ENCODE measurements at regions not wholly inside any gene's neighbourhood (a gene's known extent, or its start where the extent isn't known, plus 50 kb on each side); places are given as distances from the start of the nearest gene placed in this dataset.
"Not testable (repeated sequence)": the region's sequence is repeated elsewhere in the genome, so short reads cannot be mapped to it uniquely, and the experiment has no call there.

DNA sequence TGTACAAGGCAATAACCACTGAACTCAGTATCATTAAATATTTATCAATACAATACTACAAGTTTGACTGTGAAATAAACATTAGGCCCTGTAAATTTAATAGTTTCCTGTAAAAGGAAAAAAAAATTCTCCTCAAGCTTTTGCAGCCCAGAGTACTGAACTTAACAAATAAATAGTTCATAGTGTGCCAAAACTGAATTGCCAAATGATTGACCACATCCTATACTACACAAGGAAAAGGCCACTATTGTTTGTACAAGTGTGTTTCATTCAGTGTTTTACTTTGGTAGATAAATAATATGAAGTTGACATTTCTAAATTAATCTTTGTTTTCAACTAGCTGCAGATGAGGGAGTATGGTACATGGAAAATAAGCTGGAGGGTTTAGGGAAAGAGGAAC, 379.6 kb downstream of the FLRT2 start:
- no peak for DNase-seq

- no peak for DNase-seq
Observed at GRCh38 chr14:85907536-85907935, 377.6 kb downstream of the FLRT2 start.

GRCh38 chr14:85897808-85898207, 367.9 kb downstream of the FLRT2 start:
- no peak for DNase-seq

- no peak for DNase-seq
Observed at GRCh38 chr14:85895603-85896002, 365.7 kb downstream of the FLRT2 start.

GRCh38 chr14:85892251-85892650, 362.3 kb downstream of the FLRT2 start:
- no peak for DNase-seq

- no peak for DNase-seq
Observed at GRCh38 chr14:85883966-85884365, 354.0 kb downstream of the FLRT2 start.

GRCh38 chr14:85883101-85883500, 353.2 kb downstream of the FLRT2 start:
- no peak for DNase-seq

DNA sequence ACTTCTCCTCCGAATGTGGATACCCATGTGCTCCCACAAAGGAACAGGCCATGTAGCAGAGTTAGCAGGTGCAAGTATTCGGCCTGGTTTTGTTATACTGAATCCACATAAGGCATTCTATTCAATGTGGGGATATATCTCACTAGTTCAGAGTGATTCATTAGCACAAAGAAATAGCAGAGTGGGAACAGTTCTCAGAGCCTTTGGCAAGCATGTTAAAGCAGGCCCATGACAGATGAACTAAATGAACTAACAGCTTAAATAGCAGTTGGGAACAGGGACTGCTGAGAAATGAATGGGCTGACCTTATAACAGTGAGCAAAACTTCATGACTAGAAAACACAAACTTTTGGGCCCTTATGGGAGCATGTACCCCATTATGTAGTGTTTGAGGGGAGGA, 352.0 kb downstream of the FLRT2 start:
- DNase-seq = no peak

DNA sequence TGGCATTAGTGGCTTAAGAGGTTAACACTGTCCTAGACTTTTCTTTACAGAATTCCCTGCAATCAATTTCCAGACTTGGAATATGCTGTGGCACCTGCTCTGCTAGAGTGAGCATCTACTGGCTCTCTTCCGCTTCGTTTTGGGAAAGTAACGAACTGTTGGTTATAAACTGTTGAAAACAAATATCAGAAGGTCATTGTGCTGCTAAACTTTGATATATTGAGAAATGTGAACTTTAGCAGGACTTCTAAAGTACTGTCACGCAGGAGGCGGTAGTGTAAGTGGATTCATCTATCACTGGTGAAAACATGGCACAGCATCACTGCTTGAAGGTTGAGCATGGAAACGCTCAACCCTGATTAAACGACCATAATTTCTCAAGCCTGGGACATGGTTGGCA, 348.9 kb downstream of the FLRT2 start:
- no peak for DNase-seq

GRCh38 chr14:85873006-85873405, 343.1 kb downstream of the FLRT2 start:
- DNase-seq = no peak

- DNase-seq = no peak
Observed at GRCh38 chr14:85867450-85867849, 337.5 kb downstream of the FLRT2 start.

DNA sequence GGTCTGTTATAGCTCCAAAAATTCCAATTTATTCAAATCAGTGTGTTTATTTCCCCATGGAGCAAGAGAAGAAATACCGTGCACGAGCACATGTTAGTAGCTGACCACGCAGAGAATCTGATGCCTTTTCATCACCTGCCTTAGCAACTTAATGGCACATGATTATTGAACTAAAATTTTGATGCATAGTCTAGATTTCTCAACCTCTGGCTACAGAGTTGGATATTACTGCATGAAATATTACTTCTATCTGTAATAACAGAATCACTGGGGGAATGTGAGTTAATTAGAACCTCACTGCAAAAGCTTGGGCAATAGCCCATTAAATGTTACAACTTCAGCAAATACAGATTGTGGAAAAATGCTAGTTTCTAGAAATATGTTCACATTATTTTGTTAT, 335.8 kb downstream of the FLRT2 start:
- DNase-seq = no peak

- no peak for DNase-seq
Observed at GRCh38 chr14:85858634-85859033, 328.7 kb downstream of the FLRT2 start.

DNA sequence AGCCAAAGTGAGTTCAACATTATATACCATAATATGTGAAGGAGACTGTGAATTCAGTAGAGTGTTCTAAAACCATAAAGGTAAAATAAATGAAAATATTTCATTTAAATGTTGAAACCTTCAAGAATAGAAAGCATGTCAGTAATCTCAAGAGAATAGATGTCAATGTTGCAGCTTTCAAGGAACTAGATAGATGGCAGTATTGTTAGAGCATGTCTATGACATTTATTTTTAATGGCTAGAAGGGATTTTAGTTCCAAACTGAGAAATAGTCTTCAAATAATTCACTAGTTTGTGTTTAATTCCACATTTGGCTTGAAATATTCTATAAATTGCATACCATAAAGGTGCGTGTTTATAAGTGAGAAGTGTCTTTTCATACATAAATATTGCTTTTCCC, 326.5 kb downstream of the FLRT2 start:
- no peak for DNase-seq

GRCh38 chr14:85853996-85854526, 324.1 kb downstream of the FLRT2 start:
- no peak for DNase-seq

GRCh38 chr14:85852906-85853305, 323.0 kb downstream of the FLRT2 start:
- DNase-seq = no peak

GRCh38 chr14:85852123-85852522, 322.2 kb downstream of the FLRT2 start:
- DNase-seq = not testable (repeated sequence)

GRCh38 chr14:85830549-85830948, 300.6 kb downstream of the FLRT2 start:
- not testable (repeated sequence) for DNase-seq

DNA sequence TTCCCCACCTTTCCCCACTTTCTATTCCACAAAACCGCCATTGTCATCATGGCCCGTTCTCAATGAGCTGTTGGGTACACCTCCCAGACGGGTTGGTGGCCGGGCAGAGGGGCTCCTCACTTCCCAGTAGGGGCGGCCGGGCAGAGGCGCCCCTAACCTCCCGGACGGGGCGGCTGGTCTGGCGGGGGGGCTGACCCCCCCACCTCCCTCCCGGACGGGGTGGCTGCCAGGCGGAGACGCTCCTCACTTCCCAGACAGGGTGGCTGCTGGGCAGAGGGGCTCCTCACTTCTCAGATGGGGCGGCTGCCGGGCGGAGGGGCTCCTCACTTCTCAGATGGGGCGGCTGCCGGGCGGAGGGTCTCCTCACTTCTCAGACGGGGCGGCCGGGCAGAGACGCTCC, 299.7 kb downstream of the FLRT2 start:
- not testable (repeated sequence) for DNase-seq

GRCh38 chr14:85824526-85824925, 294.6 kb downstream of the FLRT2 start:
- DNase-seq = no peak

DNA sequence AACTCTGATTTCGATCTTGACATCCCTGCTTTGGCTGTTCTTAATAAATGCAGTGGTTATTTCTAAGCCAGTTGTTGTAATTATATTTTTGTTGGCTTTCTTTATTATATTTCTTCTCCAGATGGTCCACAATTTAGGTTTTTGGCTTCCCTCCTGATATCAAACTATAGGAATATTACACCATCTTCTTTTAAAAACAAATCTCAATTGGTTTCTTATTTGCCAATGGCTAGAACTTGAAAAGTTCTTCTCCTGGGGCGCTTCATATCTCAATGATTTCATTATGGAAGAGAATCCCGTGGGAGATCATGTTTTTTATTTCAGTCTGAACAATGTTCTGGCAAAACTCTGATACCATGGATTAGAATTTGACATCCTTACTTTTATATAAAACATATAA, 292.3 kb downstream of the FLRT2 start:
- DNase-seq = no peak

GRCh38 chr14:85817430-85817829, 287.5 kb downstream of the FLRT2 start:
- no peak for DNase-seq

- no peak for DNase-seq
Observed at GRCh38 chr14:85813040-85813439, 283.1 kb downstream of the FLRT2 start.

GRCh38 chr14:85811340-85811739, 281.4 kb downstream of the FLRT2 start:
- DNase-seq = no peak

GRCh38 chr14:85799668-85800067, 269.7 kb downstream of the FLRT2 start:
- DNase-seq = no peak

GRCh38 chr14:85798856-85799255, 268.9 kb downstream of the FLRT2 start:
- no peak for DNase-seq

Data from stimulated activated CD4-positive, alpha-beta T cell treated with anti-CD3 and anti-CD28 coated beads, Interleukin-4, amount 100 ng/mL, for 1 hour (primary cell).